Embryonic facial prominence (tissue), 1 donor: ENCODE measurements at regions not wholly inside any gene's neighbourhood (a gene's known extent, or its start where the extent isn't known, plus 50 kb on each side); places are given as distances from the start of the nearest gene placed in this dataset.

ENCODE experiments used
- DNase-seq: peaks from one replicate; pipeline ENCODE4 v3.0.0-alpha.2; 2016; ENCODE audit errors: extremely low spot score

DNA sequence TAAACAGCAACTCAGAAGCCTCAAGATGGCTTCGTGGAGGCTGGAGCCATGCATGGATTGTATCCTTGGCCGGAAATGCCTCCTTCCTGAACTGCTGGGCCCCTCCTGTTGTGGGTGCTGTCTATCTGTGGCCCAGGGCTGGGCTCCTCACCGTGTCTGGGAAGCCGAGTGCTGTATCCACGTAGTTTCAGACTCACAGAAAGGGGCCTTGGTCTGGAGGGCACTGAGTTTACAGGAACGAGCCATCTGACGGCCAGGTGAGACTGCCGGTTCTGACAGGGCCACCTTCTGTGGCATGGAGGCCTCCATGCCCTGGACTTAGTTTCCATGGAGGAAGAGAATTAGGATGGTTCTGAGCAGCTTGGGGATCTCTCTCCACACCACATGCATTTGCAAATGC, 142.2 kb downstream of the ERMARD start:
- no peak for DNase-seq

DNA sequence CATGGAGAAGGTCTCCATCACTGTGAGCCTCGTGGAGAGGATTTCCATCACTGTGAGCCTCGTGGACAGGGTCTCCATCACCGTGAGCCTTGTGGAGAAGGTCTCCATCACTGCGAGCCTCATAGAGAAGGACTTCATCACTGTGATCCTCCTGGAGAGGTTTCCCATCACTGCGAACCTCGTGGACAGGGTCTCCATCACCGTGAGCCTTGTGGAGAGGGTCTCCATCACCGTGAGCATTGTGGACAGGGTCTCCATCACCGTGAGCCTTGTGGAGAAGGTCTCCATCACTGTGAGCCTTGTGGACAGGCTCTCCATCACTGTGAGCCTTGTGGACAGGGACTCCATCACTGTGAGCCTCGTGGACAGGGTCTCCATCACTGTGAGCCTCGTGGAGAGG, 140.4 kb downstream of the ERMARD start:
- DNase-seq, result no peak

DNA sequence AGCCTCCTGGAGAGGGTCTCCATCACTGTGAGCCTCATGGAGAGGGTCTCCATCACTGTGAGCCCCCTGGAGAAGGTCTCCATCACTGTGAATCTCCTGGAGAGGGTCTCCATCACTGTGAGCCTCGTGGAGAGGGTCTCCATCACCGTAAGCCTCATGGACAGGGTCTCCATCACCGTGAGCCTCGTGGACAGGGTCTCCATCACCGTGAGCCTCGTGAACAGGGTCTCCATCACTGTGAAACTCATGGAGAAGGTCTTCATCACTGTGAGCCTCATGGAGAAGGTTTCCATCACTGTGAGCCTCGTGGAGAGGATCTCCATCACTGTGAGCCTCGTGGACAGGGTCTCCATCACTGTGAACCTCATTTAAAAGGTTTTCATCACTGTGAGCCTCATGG, 140.0 kb downstream of the ERMARD start:
- DNase-seq, result no peak

DNA sequence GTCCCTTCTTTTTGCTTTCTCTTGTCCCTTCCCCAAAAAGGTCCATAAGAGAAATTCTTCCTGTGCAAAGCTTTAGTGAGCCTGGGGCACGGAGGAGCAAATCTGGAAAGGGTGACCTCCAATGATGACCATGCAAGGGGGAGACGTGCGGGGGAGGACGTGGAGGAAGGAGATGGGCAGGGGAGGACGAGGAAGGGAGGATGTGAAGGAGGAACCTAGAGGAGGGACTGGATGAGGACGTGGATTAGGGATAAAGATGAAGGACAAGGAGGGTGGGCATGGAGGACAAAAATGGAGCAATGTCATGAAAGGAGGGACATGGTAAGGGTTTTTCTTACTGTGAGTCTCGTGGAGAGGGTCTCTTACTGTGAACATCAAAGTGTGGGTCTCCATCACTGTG, 139.5 kb downstream of the ERMARD start:
- no peak for DNase-seq

- no peak for DNase-seq
These were observed 138.6 kb downstream of the ERMARD start for GRCh38 chr6:169890049-169890448.

DNA sequence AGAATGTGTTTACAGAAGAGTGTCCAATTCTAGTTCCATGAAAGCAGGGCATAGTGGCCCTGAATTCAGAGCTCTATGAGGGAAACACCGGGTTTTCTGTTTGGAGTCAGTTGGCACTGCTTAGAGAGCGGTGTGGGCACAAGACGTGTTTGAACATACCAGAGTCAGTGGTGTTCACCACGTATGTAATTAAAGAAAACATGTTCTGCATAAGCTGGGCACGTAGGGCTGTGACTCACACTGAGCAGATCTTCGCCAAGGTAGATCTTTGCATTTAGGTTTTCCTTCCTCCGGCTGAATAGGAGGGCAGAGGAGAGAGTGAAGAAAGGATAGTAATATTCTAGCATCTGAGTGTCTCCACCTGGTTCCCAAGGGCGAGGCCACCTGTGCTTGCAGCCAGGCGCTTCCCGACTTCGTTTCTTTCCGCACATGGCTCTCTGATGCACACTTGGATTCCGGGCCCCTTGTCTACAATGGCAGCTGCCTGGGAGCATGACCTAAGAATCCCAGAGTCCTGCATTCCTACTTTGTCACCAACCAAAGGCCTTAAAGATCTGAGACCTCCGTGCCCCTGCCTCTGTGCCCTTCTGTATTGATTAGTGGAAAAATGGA, 136.2 kb downstream of the ERMARD start:
- DNase-seq, result no peak

GRCh38 chr6:169886631-169887227, 135.3 kb downstream of the ERMARD start:
- no peak for DNase-seq

- DNase-seq, result no peak
These were observed 134.4 kb downstream of the ERMARD start for GRCh38 chr6:169885831-169886230.

GRCh38 chr6:169885131-169885530, 133.7 kb downstream of the ERMARD start:
- DNase-seq, result no peak

- no peak for DNase-seq
These were observed 132.7 kb downstream of the ERMARD start for GRCh38 chr6:169884158-169884557.

DNA sequence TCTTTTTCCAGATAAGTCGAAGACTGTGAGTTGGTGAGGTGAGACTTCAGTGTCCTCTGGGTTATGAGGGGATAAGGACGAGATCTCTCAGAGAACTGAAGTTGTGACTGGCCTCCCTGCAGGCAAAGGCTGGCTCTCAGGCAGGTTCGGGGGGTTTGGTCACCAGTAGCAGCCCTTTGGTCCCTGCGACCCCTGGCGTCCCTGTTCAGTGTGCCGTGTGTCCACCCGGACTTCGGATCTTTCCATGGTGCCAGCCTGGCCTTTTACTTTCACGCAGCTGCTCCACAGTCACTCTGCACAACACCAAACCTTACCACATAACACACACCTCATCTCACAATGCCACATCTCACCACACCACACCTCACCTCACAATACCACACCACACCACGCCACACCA, 131.9 kb downstream of the ERMARD start:
- no peak for DNase-seq

DNA sequence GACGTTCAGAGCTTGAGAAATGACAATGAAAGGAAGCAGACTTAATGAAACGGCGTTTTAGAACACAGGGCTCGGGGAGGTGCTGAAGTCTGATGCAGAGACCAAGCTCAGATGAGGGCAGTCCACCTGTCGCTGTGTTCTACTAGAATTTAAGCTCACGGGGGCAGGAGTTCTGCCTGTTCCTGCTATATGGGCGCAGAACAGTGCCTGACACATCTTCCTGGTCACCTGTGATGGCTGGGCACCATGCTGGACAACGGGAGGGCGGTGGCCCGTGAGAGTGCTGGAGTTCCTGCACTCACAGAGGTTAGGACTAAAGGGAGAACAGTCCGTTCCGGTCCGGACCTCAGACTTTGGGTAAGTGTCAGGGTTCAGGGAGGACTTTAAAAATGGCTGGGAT, 130.6 kb downstream of the ERMARD start:
- no peak for DNase-seq

GRCh38 chr6:169881398-169881797, 130.0 kb downstream of the ERMARD start:
- no peak for DNase-seq

DNA sequence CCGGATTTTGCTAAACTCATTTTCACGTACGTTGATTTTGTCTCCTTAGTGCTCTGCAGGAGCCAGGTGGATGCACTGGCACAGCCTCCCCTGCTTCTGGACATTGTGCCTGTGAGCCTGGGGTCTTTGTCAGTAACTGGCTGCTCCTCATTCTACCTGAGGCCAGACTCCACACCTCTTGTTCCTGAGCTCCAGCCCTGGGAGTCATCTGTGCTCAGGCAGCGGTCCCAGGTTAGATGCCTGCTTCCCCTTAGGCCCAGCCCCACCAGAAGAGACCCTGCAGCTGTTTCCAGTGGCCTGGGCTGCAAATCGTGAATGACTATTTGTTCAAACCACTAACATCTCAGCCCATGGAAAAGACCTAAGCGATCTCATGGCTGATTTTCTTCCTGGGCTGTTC, 129.1 kb downstream of the ERMARD start:
- DNase-seq, result no peak

DNA sequence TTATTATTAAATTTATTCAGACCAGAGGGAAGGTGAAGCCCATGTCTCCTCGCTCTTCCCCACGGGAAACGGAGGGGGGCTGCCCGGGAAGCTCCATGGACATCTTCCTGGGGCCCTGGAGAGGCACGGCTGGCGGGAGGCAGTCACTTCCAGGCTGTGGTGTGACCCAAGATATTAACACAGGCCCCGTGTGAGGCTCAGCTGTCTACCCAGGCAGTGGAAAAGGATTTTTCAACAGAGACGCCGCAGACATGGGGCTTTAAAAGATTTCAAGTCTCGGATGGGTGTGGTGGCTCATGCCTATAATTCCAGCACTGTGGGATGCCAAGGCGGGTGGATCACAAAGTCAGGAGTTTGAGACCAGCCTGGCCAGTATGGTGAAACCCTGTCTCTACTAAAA, 117.9 kb downstream of the ERMARD start:
- DNase-seq, result no peak

DNA sequence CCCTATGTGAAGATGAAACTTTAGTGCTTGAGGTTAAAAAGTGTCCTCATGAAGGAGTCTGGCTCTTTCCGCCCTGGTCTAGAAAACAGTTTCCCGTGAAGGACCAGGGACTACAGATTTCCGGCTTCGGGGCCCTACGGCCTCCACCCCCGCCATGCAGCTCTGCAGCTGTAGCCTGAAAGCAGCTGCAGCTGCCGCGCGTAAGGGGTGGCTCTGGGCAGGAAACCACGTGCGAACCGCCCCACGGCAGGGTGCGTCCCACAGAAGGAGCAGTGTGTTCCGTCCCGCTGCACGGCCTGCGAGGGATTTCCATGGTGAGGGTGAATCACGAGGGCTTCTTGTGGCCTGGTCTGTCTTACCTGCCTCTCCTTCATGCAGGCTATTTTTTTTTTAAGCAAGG, 117.0 kb downstream of the ERMARD start:
- no peak for DNase-seq

DNA sequence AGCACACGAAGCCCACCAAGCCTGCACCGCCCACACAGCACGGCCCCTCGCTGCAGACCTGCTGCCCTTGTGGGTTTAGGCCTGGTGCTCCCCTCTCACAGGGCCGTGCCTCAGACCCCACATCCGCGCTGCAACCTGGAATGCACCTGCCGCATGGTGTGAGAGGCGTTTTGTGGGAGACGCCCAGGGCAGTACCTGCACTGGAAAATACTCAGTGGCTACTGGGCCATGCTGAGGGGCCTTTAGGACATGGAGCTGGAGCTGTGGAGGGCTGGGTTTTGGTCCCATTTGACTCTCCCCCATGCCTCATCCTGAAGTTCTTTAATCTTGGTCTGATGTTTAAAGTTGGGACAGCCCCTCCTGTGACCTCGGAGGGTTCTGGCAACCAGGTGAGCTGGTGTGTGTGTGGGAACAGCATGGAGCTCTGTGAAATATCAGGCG, 116.3 kb downstream of the ERMARD start:
- DNase-seq, result no peak

GRCh38 chr6:169866668-169867521, 115.5 kb downstream of the ERMARD start:
- no peak for DNase-seq

- DNase-seq, result no peak
These were observed 114.7 kb downstream of the ERMARD start for GRCh38 chr6:169866140-169866534.

GRCh38 chr6:169865346-169866139, 114.1 kb downstream of the ERMARD start:
- DNase-seq, result no peak

- no peak for DNase-seq
These were observed 113.0 kb downstream of the ERMARD start for GRCh38 chr6:169864148-169865020.
